ENCODE measurements at regions not wholly inside any gene's neighbourhood (a gene's known extent, or its start where the extent isn't known, plus 50 kb on each side); places are given as distances from the start of the nearest gene placed in this dataset.

DNA sequence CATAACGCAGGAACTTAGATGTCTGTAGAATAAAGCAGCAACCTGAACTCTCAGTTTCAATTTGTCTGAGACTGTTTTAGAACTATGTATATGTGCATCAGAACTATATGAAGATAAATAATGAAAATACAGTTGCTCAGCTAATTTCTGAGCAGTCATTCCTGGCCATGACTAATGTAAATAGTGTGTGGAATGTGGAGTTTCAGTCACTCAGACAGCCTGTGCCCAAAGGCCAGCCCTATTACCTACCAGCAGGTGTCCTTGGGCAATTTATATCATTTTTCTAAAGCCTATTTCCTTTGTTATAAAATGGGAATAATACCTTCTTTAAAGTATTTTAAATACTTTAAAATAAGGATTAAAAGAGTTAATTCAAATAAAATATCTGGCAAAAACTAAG is 56.0 kb upstream of the RELL1 start:
- TF ChIP-seq, protein P1, sequence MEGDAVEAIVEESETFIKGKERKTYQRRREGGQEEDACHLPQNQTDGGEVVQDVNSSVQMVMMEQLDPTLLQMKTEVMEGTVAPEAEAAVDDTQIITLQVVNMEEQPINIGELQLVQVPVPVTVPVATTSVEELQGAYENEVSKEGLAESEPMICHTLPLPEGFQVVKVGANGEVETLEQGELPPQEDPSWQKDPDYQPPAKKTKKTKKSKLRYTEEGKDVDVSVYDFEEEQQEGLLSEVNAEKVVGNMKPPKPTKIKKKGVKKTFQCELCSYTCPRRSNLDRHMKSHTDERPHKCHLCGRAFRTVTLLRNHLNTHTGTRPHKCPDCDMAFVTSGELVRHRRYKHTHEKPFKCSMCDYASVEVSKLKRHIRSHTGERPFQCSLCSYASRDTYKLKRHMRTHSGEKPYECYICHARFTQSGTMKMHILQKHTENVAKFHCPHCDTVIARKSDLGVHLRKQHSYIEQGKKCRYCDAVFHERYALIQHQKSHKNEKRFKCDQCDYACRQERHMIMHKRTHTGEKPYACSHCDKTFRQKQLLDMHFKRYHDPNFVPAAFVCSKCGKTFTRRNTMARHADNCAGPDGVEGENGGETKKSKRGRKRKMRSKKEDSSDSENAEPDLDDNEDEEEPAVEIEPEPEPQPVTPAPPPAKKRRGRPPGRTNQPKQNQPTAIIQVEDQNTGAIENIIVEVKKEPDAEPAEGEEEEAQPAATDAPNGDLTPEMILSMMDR (IDR thresholded peaks at IDR 0.05; ENCODE audit: low read length): no peak
- no peak for TF ChIP-seq EZH2 (IDR thresholded peaks at IDR 0.05; ENCODE audit: borderline replicate concordance, low read length)
